IMR-90 (cell line): ENCODE measurements at regions not wholly inside any gene's neighbourhood (a gene's known extent, or its start where the extent isn't known, plus 50 kb on each side); places are given as distances from the start of the nearest gene placed in this dataset.

Experiments
- ATAC-seq: fragments of 200-7000 bp; cut with Tn5 transposase; 2 replicates; pipeline ENCODE4 v1.9.1; 2020; ENCODE audit warnings: low read depth, mild to moderate bottlenecking, moderate library complexity
- BruUV-seq: library from RNA; stranded (reverse); fragments of 400-500 nt; replicated peaks from 2 replicates; lab custom pipeline; 2021; lab: Mats Ljungman, UMichigan
- CTCF ChIA-PET: fragments of 300-600 bp; formaldehyde crosslinking; extraction: SDS; loops from one replicate; lab custom pipeline; 2021; ENCODE audit warnings: antibody characterized with exemption; lab: Yijun Ruan, JAX
- POLR2A ChIA-PET: fragments of 300-600 bp; sonication (Branson Sonifier 250); formaldehyde crosslinking; loops from one replicate; lab custom pipeline; 2022; ENCODE audit warnings: antibody characterized with exemption; ENCODE audit not compliant: unreplicated experiment; lab: Charles Lee
- DNase-seq: peaks from one replicate; pipeline ENCODE4 v3.0.0; 2013
- H2AFZ ChIP-seq: replicated peaks from 2 replicates; pipeline ENCODE3; 2013; ENCODE audit warnings: low read length, mild to moderate bottlenecking; ENCODE audit not compliant: poor library complexity
- H2AK5ac ChIP-seq: 2 replicates; pipeline ENCODE4 v1.6.1; 2013; ENCODE audit warnings: low read depth, low read length, inconsistent platforms
- H2AK9ac ChIP-seq: replicated peaks from 2 replicates; pipeline ENCODE3; 2013; ENCODE audit warnings: mild to moderate bottlenecking, low read depth, low read length, moderate library complexity; ENCODE audit not compliant: poor library complexity
- H2BK120ac ChIP-seq: 2 replicates; pipeline ENCODE4 v1.6.1; 2013; ENCODE audit warnings: low read depth, low read length, inconsistent platforms
- H2BK15ac ChIP-seq: 3 replicates; pipeline ENCODE4 v1.6.1; 2013; ENCODE audit warnings: low read depth, low read length, inconsistent platforms
- H2BK20ac ChIP-seq: 2 replicates; pipeline ENCODE4 v1.6.1; 2013; ENCODE audit warnings: low read depth, mild to moderate bottlenecking, inconsistent platforms, low read length, moderate library complexity
- H2BK5ac ChIP-seq: 2 replicates; pipeline ENCODE4 v1.6.1; 2013; ENCODE audit warnings: mild to moderate bottlenecking, low read depth, low read length, inconsistent platforms; ENCODE audit not compliant: poor library complexity, severe bottlenecking
- H3K14ac ChIP-seq: replicated peaks from 2 replicates; pipeline ENCODE4 v1.6.1; 2013; ENCODE audit warnings: low read depth, low read length, inconsistent platforms
- H3K18ac ChIP-seq: 2 replicates; pipeline ENCODE4 v1.6.1; 2013; ENCODE audit warnings: low read depth, low read length, control low read depth
- H3K23ac ChIP-seq: 2 replicates; pipeline ENCODE4 v1.6.1; 2013; ENCODE audit warnings: low read depth, low read length, inconsistent platforms
- H3K27ac ChIP-seq: 2 replicates; pipeline ENCODE4 v1.5.1; 2013; ENCODE audit warnings: mild to moderate bottlenecking, control low read depth, low read length; ENCODE audit not compliant: insufficient read depth
- H3K27me3 ChIP-seq: 2 replicates; pipeline ENCODE4 v1.6.1; 2013; ENCODE audit warnings: low read length; ENCODE audit not compliant: control insufficient read depth, insufficient read depth
- H3K36me3 ChIP-seq: 2 replicates; pipeline ENCODE4 v1.6.1; 2013; ENCODE audit warnings: low read length, mixed read lengths; ENCODE audit not compliant: control insufficient read depth, insufficient read depth
- H3K4ac ChIP-seq: 2 replicates; pipeline ENCODE4 v1.6.1; 2013; ENCODE audit warnings: low read depth, low read length, inconsistent platforms
- H3K4me1 ChIP-seq: 2 replicates; pipeline ENCODE4 v1.6.1; 2013; ENCODE audit warnings: low read length, mixed read lengths; ENCODE audit not compliant: control insufficient read depth, insufficient read depth
- H3K4me2 ChIP-seq: 2 replicates; pipeline ENCODE4 v1.6.1; 2013; ENCODE audit warnings: low read depth, mild to moderate bottlenecking, control low read depth, low read length, moderate library complexity
- H3K4me3 ChIP-seq: 2 replicates; pipeline ENCODE4 v1.5.1; 2013; ENCODE audit warnings: low read depth, mild to moderate bottlenecking, control low read depth, low read length, moderate library complexity; ENCODE audit not compliant: insufficient read depth
- H3K56ac ChIP-seq: 2 replicates; pipeline ENCODE4 v1.6.1; 2013; ENCODE audit warnings: low read length, inconsistent platforms; ENCODE audit not compliant: insufficient read depth; ENCODE audit errors: extremely low read depth
- H3K79me1 ChIP-seq, 2 experiments: 2 replicates each; pipeline ENCODE4 v1.6.1; 2013; ENCODE audit warnings: low read length in 2 of 2, inconsistent platforms in 1 of 2, low read depth in 1 of 2
- H3K9ac ChIP-seq: 2 replicates; pipeline ENCODE4 v1.6.1; 2013; ENCODE audit warnings: low read depth, low read length, control low read depth
- H3K9me1 ChIP-seq: 2 replicates; pipeline ENCODE4 v1.6.1; 2013; ENCODE audit warnings: low read length, inconsistent platforms; ENCODE audit not compliant: insufficient read depth
- H3K9me3 ChIP-seq: 2 replicates; pipeline ENCODE4 v1.6.1; 2013; ENCODE audit warnings: low read length; ENCODE audit not compliant: control insufficient read depth, insufficient read depth
- H4K20me1 ChIP-seq: 2 replicates; pipeline ENCODE4 v1.6.1; 2013; ENCODE audit warnings: low read length, inconsistent platforms; ENCODE audit not compliant: insufficient read depth
- H4K5ac ChIP-seq: 2 replicates; pipeline ENCODE4 v1.6.1; 2013; ENCODE audit warnings: mild to moderate bottlenecking, low read depth, low read length, control low read depth
- H4K8ac ChIP-seq, 2 experiments: 2 replicates each; pipeline ENCODE4 v1.6.1; 2013; ENCODE audit warnings: low read depth in 2 of 2, low read length in 2 of 2, control low read depth in 1 of 2, inconsistent platforms in 1 of 2
- H4K91ac ChIP-seq: 2 replicates; pipeline ENCODE4 v1.6.1; 2013; ENCODE audit warnings: low read depth, low read length, inconsistent platforms; ENCODE audit not compliant: insufficient read depth
- BHLHE40 ChIP-seq: fragments of 150-350 bp; IDR thresholded peaks from 2 replicates; pipeline ENCODE4 v1.6.1; 2016; ENCODE audit warnings: mild to moderate bottlenecking, low read depth, low read length
- CEBPB ChIP-seq: IDR thresholded peaks from 2 replicates; pipeline ENCODE4 v1.6.1; 2012; ENCODE audit warnings: low read depth, low read length, improper control_type of control experiment
- CHD1 ChIP-seq: IDR thresholded peaks from 2 replicates; pipeline ENCODE4 v1.6.1; 2012; ENCODE audit warnings: low read depth, low read length, improper control_type of control experiment
- FOS ChIP-seq: fragments of 150-350 bp; IDR thresholded peaks from 2 replicates; pipeline ENCODE4 v1.6.1; 2016; ENCODE audit warnings: low read depth, low read length
- MAFK ChIP-seq: IDR thresholded peaks from 2 replicates; pipeline ENCODE4 v1.6.1; 2012; ENCODE audit warnings: low read depth, low read length, improper control_type of control experiment
- MAZ ChIP-seq: IDR thresholded peaks from 2 replicates; pipeline ENCODE4 v1.6.1; 2012; ENCODE audit warnings: low read depth, mild to moderate bottlenecking, low read length, improper control_type of control experiment, moderate library complexity, borderline replicate concordance
- MXI1 ChIP-seq: IDR thresholded peaks from 2 replicates; pipeline ENCODE4 v1.6.1; 2012; ENCODE audit warnings: low read depth, mild to moderate bottlenecking, low read length, moderate library complexity, borderline replicate concordance
- NFE2L2 ChIP-seq: fragments of 150-350 bp; IDR thresholded peaks from 2 replicates; pipeline ENCODE4 v1.6.1; 2016; ENCODE audit warnings: low read depth, mild to moderate bottlenecking, low read length
- POLR2A ChIP-seq: IDR thresholded peaks from 2 replicates; pipeline ENCODE4 v1.6.1; 2012; ENCODE audit warnings: mild to moderate bottlenecking, low read depth, low read length
- RAD21 ChIP-seq: IDR thresholded peaks from 2 replicates; pipeline ENCODE4 v1.6.1; 2012; ENCODE audit warnings: low read length, improper control_type of control experiment
- RCOR1 ChIP-seq: IDR thresholded peaks from 2 replicates; pipeline ENCODE4 v1.6.1; 2012; ENCODE audit warnings: mild to moderate bottlenecking, low read length, improper control_type of control experiment; ENCODE audit not compliant: insufficient replicate concordance
- RFX5 ChIP-seq: IDR thresholded peaks from 2 replicates; pipeline ENCODE4 v1.8.0; 2012; ENCODE audit warnings: low read depth, mild to moderate bottlenecking, low read length, moderate library complexity
- SMC3 ChIP-seq: fragments of 150-350 bp; IDR thresholded peaks from 2 replicates; pipeline ENCODE4 v1.6.1; 2016; ENCODE audit warnings: low read depth, mild to moderate bottlenecking, antibody characterized with exemption, low read length, moderate library complexity
- WGBS, 2 experiments: methylation state at CpG; one replicate each; pipeline versions ENCODE4 v1.1.5 to v1.1.7; 2013; ENCODE audit warnings: missing lambda C conversion rate in 2 of 2; ENCODE audit not compliant: insufficient read length in 1 of 2; ENCODE audit errors: extremely low coverage in 2 of 2; 5-methylcytosine and 5-hydroxymethylcytosine counted together
- dilution Hi-C: fragments of 300-500 bp; cut with HindIII; formaldehyde crosslinking; loops from one replicate; pipeline ENCODE4 v1.14.3; 2018; ENCODE audit warnings: low sequenced_read_pairs; ENCODE audit not compliant: unreplicated experiment
- in situ Hi-C: fragments of 300-500 bp; cut with MboI; formaldehyde crosslinking; loops from 3 replicates; pipeline ENCODE4 v1.14.3; 2019; ENCODE audit warnings: low sequenced_read_pairs, inconsistent platforms, mixed read lengths
- intact Hi-C: fragments of 100-400 bp; cut with micrococcal nuclease; formaldehyde crosslinking; loops from 2 replicates; pipeline ENCODE4 v1.10.0; 2022
- TF ChIP-seq, protein P1 (sequence below): conservative IDR thresholded peaks from 2 replicates; pipeline ENCODE4 v1.5.1; 2012; ENCODE audit warnings: mild to moderate bottlenecking, low read depth, low read length, improper control_type of control experiment
- TF ChIP-seq, protein P2 (sequence below): fragments of 150-350 bp; IDR thresholded peaks from 2 replicates; pipeline ENCODE4 v1.6.1; 2016; ENCODE audit warnings: low read depth, mild to moderate bottlenecking, low read length, moderate library complexity, borderline replicate concordance
- TF ChIP-seq, protein P3 (sequence below): fragments of 150-350 bp; IDR thresholded peaks from 2 replicates; pipeline ENCODE4 v1.6.1; 2017; ENCODE audit warnings: mild to moderate bottlenecking, antibody characterized with exemption, low read length, low read depth

DNA sequence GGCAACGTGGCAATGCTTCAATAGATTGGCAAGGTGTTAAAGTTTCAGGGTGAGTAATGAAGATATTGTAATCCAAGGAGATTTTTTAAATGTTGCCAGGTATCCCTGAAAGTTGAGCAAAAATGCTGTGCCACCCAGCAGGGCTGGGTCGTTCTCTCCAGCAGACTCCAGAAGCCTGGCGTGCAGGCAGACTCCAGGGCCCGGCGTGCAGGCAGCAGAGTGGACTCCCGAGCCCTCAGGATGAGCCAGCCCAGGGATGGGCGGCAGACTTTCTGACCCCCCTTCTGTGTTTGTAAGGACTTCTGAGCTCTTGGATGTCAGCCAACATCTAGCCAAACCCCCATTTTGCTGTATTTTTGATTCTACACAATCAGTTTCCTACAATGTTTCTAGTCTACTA, 289.1 kb downstream of the ZNF516 start:
- H4K8ac ChIP-seq = no peak overlapping the region
- H3K27me3 ChIP-seq = no peaks in the 10 kb centered on the region
- ChIA-PET POLR2A (no interaction called here), CTCF (no interaction called here)
- dilution Hi-C loops = no loop called here
- H3K9me3 ChIP-seq = 0 out of 2 replicates have a peak, but pooled peaks cover 2% of the 10 kb centered on the region
- H3K4me2 ChIP-seq = no peak overlapping the region
- no peak overlapping the region for H2AK5ac ChIP-seq
- ATAC-seq = no peak
- WGBS, 2 experiments = 57% methylated on average over 3 of the region's 7 CpGs; no CpG with 5 or more reads in 1 of the 2 experiments
- no peak overlapping the region for H3K18ac ChIP-seq
- H2AFZ ChIP-seq = no peak overlapping the region
- no peak for DNase-seq
- H3K9me1 ChIP-seq = no peaks in the 10 kb centered on the region
- no peak overlapping the region for H3K4ac ChIP-seq
- no peaks in the 10 kb centered on the region for H3K4me1 ChIP-seq
- H2BK20ac ChIP-seq = no peak overlapping the region
- H4K91ac ChIP-seq = no peak overlapping the region
- no TSS peak for BruUV-seq
- intact Hi-C loops = no loop called here
- no peak overlapping the region for H2AK9ac ChIP-seq
- H3K56ac ChIP-seq = no peak overlapping the region
- no peak overlapping the region for H2BK15ac ChIP-seq
- H3K14ac ChIP-seq = no peak overlapping the region
- no peak overlapping the region for H3K4me3 ChIP-seq
- H3K9ac ChIP-seq = no peak overlapping the region
- no peak overlapping the region for H3K27ac ChIP-seq
- TF ChIP-seq CHD1 (no peak), POLR2A (no peak), NFE2L2 (no peak), FOS (no peak), SMC3 (no peak), RCOR1 (no peak), MXI1 (no peak), MAFK (no peak), BHLHE40 (no peak), RAD21 (no peak), RFX5 (no peak), CEBPB (no peak), MAZ (no peak)
- TF ChIP-seq, protein P1, sequence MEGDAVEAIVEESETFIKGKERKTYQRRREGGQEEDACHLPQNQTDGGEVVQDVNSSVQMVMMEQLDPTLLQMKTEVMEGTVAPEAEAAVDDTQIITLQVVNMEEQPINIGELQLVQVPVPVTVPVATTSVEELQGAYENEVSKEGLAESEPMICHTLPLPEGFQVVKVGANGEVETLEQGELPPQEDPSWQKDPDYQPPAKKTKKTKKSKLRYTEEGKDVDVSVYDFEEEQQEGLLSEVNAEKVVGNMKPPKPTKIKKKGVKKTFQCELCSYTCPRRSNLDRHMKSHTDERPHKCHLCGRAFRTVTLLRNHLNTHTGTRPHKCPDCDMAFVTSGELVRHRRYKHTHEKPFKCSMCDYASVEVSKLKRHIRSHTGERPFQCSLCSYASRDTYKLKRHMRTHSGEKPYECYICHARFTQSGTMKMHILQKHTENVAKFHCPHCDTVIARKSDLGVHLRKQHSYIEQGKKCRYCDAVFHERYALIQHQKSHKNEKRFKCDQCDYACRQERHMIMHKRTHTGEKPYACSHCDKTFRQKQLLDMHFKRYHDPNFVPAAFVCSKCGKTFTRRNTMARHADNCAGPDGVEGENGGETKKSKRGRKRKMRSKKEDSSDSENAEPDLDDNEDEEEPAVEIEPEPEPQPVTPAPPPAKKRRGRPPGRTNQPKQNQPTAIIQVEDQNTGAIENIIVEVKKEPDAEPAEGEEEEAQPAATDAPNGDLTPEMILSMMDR = no peak
- TF ChIP-seq, protein P2, sequence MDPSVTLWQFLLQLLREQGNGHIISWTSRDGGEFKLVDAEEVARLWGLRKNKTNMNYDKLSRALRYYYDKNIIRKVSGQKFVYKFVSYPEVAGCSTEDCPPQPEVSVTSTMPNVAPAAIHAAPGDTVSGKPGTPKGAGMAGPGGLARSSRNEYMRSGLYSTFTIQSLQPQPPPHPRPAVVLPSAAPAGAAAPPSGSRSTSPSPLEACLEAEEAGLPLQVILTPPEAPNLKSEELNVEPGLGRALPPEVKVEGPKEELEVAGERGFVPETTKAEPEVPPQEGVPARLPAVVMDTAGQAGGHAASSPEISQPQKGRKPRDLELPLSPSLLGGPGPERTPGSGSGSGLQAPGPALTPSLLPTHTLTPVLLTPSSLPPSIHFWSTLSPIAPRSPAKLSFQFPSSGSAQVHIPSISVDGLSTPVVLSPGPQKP = no peak
- TF ChIP-seq, protein P3, sequence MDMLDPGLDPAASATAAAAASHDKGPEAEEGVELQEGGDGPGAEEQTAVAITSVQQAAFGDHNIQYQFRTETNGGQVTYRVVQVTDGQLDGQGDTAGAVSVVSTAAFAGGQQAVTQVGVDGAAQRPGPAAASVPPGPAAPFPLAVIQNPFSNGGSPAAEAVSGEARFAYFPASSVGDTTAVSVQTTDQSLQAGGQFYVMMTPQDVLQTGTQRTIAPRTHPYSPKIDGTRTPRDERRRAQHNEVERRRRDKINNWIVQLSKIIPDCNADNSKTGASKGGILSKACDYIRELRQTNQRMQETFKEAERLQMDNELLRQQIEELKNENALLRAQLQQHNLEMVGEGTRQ = no peak
- no peaks in the 10 kb centered on the region for H3K36me3 ChIP-seq
- no peak overlapping the region for H2BK120ac ChIP-seq
- no peaks in the 10 kb centered on the region for H3K79me1 ChIP-seq
- H4K5ac ChIP-seq = no peak overlapping the region
- H3K23ac ChIP-seq = no peak overlapping the region
- no peaks in the 10 kb centered on the region for H4K20me1 ChIP-seq
- no peak overlapping the region for H2BK5ac ChIP-seq
- in situ Hi-C loops = no loop called here
